ENCODE measurements at regions not wholly inside any gene's neighbourhood (a gene's known extent, or its start where the extent isn't known, plus 50 kb on each side); places are given as distances from the start of the nearest gene placed in this dataset.

- whole genome bisulfite sequencing, 2 donors: 71 to 81% methylated on average over 2 of the region's 2 CpGs
- Histone ChIP-seq H3K4me1 (no peaks in the 10 kb centered on the region), H3K9me3 (no peaks in the 10 kb centered on the region), H3K36me3 (no peaks in the 10 kb centered on the region), H3K27ac (no peak overlapping the region), H3K4me3 (no peak overlapping the region), H3K27me3 (peaks cover 0 to 52% (median 0%) of the 10 kb centered on the region in 7 donors)
- TF ChIP-seq CTCF (IDR thresholded peaks at IDR 0.05): no peak
- intact Hi-C loops (cut with DNase I): no loop called here
- DNase-seq (no peak), ATAC-seq (no peak)
These were observed 392.2 kb downstream of the PPP1R2C start for GRCh38 chrX:42385730-42386129.

- Histone ChIP-seq H3K4me1 (no peaks in the 10 kb centered on the region), H3K9me3 (no peaks in the 10 kb centered on the region), H3K4me3 (no peak overlapping the region), H3K27me3 (peaks cover 0 to 52% (median 0%) of the 10 kb centered on the region in 7 donors), H3K36me3 (no peaks in the 10 kb centered on the region), H3K27ac (no peak overlapping the region)
- DNase-seq (no peak), ATAC-seq (no peak)
- 43 to 69% methylated on average over 1 of the region's 1 CpG for WGBS, 2 donors
- TF ChIP-seq CTCF (IDR thresholded peaks at IDR 0.05): no peak
- intact Hi-C loops (cut with DNase I): no loop called here
These were observed 393.0 kb downstream of the PPP1R2C start for GRCh38 chrX:42384956-42385355.

GRCh38 chrX:42378857-42379256 lies 399.1 kb downstream of the PPP1R2C start:
- DNase-seq (no peak), ATAC-seq (no peak)
- 89 to 96% methylated on average over 1 of the region's 1 CpG for WGBS, 2 donors
- Histone ChIP-seq H3K9me3 (no peaks in the 10 kb centered on the region), H3K4me1 (no peaks in the 10 kb centered on the region), H3K4me3 (no peak overlapping the region), H3K36me3 (no peaks in the 10 kb centered on the region), H3K27ac (no peak overlapping the region), H3K27me3 (peaks cover 0 to 41% (median 0%) of the 10 kb centered on the region in 7 donors)
- TF ChIP-seq CTCF (IDR thresholded peaks at IDR 0.05): no peak
- intact Hi-C loops (cut with DNase I): no loop called here

GRCh38 chrX:42375086-42375485 lies 402.9 kb downstream of the PPP1R2C start:
- H3K36me3 ChIP-seq: no peaks in the 10 kb centered on the region
- peaks cover 0 to 47% (median 0%) of the 10 kb centered on the region in 7 donors for H3K27me3 ChIP-seq
- DNase-seq: no peak
- no peaks in the 10 kb centered on the region for H3K4me1 ChIP-seq
- no peak overlapping the region for H3K27ac ChIP-seq
- 89 to 90% methylated on average over 7 of the region's 7 CpGs for WGBS, 2 donors
- no peaks in the 10 kb centered on the region for H3K9me3 ChIP-seq
- intact Hi-C loops (cut with DNase I): no loop called here
- TF ChIP-seq CTCF (IDR thresholded peaks at IDR 0.05): no peak
- H3K4me3 ChIP-seq: no peak overlapping the region
- ATAC-seq: no peak

Measured in heart right ventricle (tissue), 16 donors.